DND-41 (cell line): ENCODE measurements at regions not wholly inside any gene's neighbourhood (a gene's known extent, or its start where the extent isn't known, plus 50 kb on each side); places are given as distances from the start of the nearest gene placed in this dataset.

Experiments used
- ATAC-seq: fragments of 200-7000 bp; cut with Tn5 transposase; 3 replicates; pipeline ENCODE4 v1.9.1; 2021; ENCODE audit warnings: low read depth; ENCODE audit not compliant: insufficient read depth
- DNase-seq: peaks from one replicate; pipeline ENCODE4 v3.0.0-alpha.2; 2020
- H2AFZ ChIP-seq: 2 replicates; pipeline ENCODE4 v1.6.0; 2012; ENCODE audit warnings: low read depth, low read length
- H3K27ac ChIP-seq: 2 replicates; pipeline ENCODE4 v1.5.1; 2012; ENCODE audit warnings: low read length, inconsistent platforms
- H3K27me3 ChIP-seq: fragments of 200-600 bp; sonication (generic); 2 replicates; pipeline ENCODE4 v1.6.0; 2012; ENCODE audit warnings: low read length, mild to moderate bottlenecking, inconsistent platforms; ENCODE audit not compliant: insufficient read depth, poor library complexity
- H3K36me3 ChIP-seq: 2 replicates; pipeline ENCODE4 v1.5.1; 2012; ENCODE audit warnings: low read length, inconsistent platforms; ENCODE audit not compliant: insufficient read depth
- H3K4me1 ChIP-seq: 2 replicates; pipeline ENCODE4 v1.5.1; 2012; ENCODE audit warnings: mild to moderate bottlenecking, low read length; ENCODE audit not compliant: insufficient read depth
- H3K4me2 ChIP-seq: 2 replicates; pipeline ENCODE4 v1.6.0; 2012; ENCODE audit warnings: mild to moderate bottlenecking, moderate library complexity, low read length, inconsistent platforms; ENCODE audit not compliant: insufficient read depth
- H3K4me3 ChIP-seq, 2 experiments: fragments of 200-600 bp in 1 of 2; shearing (Covaris generic) in 1 of 2; 2 replicates each; pipeline ENCODE4 v1.5.1; 2012 to 2016; ENCODE audit warnings: inconsistent platforms in 2 of 2, low read length in 2 of 2, mild to moderate bottlenecking in 2 of 2, low read depth in 1 of 2, moderate library complexity in 1 of 2
- H3K79me2 ChIP-seq: 2 replicates; pipeline ENCODE4 v1.6.0; 2012; ENCODE audit warnings: low read length, inconsistent platforms; ENCODE audit not compliant: insufficient read depth
- H3K9ac ChIP-seq: 2 replicates; pipeline ENCODE4 v1.6.0; 2012; ENCODE audit warnings: low read depth, mild to moderate bottlenecking, inconsistent platforms, low read length, moderate library complexity
- H3K9me3 ChIP-seq: 2 replicates; pipeline ENCODE4 v1.5.1; 2012; ENCODE audit warnings: low read length, moderate library complexity, mild to moderate bottlenecking, inconsistent platforms; ENCODE audit not compliant: insufficient read depth, severe bottlenecking
- H4K20me1 ChIP-seq: 2 replicates; pipeline ENCODE4 v1.6.0; 2012; ENCODE audit warnings: low read length; ENCODE audit not compliant: insufficient read depth
- EZH2 ChIP-seq: IDR thresholded peaks from 3 replicates; pipeline ENCODE4 v1.6.1; 2012; ENCODE audit warnings: borderline replicate concordance, low read depth, mild to moderate bottlenecking, moderate library complexity, low read length, inconsistent platforms; ENCODE audit not compliant: severe bottlenecking
- TF ChIP-seq, protein P1 (sequence below): IDR thresholded peaks from 2 replicates; pipeline ENCODE4 v1.5.1; 2012; ENCODE audit warnings: borderline replicate concordance, low read length, moderate library complexity, mild to moderate bottlenecking; ENCODE audit not compliant: poor library complexity, severe bottlenecking; ENCODE audit errors: extremely low read depth

DNA sequence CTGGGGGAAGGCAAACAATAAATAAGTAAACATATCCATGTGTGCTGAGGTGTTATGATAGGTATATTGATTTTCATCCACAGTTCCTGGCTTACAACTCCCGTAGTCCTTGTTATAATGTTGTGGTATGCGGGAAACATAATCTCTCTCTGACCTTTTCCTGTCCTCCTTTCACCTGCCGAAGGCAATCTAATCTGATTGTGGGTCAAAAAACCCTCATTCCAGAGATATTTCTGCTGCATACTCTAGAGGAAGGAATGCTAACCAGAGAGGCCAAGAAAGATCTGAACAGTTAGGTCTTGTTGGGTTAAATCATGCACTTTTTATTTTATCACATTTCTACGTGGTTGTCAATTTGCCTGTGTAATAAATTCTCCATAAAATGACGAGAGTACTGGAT lies 383.6 kb upstream of the SEMA6D start:
- DNase-seq: no peak
- no peaks in the 10 kb centered on the region for H3K4me1 ChIP-seq
- H3K9ac ChIP-seq: no peak overlapping the region
- TF ChIP-seq, protein P1, sequence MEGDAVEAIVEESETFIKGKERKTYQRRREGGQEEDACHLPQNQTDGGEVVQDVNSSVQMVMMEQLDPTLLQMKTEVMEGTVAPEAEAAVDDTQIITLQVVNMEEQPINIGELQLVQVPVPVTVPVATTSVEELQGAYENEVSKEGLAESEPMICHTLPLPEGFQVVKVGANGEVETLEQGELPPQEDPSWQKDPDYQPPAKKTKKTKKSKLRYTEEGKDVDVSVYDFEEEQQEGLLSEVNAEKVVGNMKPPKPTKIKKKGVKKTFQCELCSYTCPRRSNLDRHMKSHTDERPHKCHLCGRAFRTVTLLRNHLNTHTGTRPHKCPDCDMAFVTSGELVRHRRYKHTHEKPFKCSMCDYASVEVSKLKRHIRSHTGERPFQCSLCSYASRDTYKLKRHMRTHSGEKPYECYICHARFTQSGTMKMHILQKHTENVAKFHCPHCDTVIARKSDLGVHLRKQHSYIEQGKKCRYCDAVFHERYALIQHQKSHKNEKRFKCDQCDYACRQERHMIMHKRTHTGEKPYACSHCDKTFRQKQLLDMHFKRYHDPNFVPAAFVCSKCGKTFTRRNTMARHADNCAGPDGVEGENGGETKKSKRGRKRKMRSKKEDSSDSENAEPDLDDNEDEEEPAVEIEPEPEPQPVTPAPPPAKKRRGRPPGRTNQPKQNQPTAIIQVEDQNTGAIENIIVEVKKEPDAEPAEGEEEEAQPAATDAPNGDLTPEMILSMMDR: no peak
- TF ChIP-seq EZH2: no peak
- H3K27ac ChIP-seq: no peak overlapping the region
- H3K4me3 ChIP-seq: no peak overlapping the region
- no peaks in the 10 kb centered on the region for H3K9me3 ChIP-seq
- H4K20me1 ChIP-seq: no peaks in the 10 kb centered on the region
- no peaks in the 10 kb centered on the region for H3K36me3 ChIP-seq
- ATAC-seq: no peak
- H2AFZ ChIP-seq: no peak overlapping the region
- H3K27me3 ChIP-seq: no peaks in the 10 kb centered on the region
- H3K4me2 ChIP-seq: no peak overlapping the region
- no peaks in the 10 kb centered on the region for H3K79me2 ChIP-seq

GRCh38 chr15:47334805-47335535 lies 382.3 kb upstream of the SEMA6D start:
- no peak for TF ChIP-seq EZH2
- TF ChIP-seq, protein P1: no peak
- no peak for DNase-seq
- no peaks in the 10 kb centered on the region for H3K9me3 ChIP-seq

DNA sequence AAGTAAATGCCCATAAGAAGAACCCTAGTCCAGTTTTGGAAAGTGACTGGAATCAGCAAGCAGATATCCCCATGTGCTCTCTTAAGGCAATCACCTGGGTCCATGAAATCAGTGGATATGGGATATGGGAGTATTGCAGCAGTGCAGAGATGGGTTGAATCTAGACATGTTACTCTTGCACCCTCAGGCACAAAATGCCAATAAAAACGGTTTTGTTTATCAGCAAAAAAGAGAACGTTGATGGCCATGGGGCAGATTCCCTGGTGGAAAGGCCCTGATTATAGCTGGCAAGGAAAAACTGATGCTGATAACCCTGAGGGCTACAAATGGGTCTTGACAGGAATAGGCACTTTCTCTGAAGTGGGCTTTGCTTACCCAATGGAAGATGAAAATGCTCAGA lies 380.2 kb upstream of the SEMA6D start:
- no peak overlapping the region for H3K4me3 ChIP-seq
- H3K9me3 ChIP-seq: no peaks in the 10 kb centered on the region
- no peak overlapping the region for H3K4me2 ChIP-seq
- ATAC-seq: no peak
- H2AFZ ChIP-seq: no peak overlapping the region
- H3K4me1 ChIP-seq: no peaks in the 10 kb centered on the region
- no peaks in the 10 kb centered on the region for H3K36me3 ChIP-seq
- H3K27ac ChIP-seq: no peak overlapping the region
- no peak for DNase-seq
- no peaks in the 10 kb centered on the region for H3K27me3 ChIP-seq
- no peaks in the 10 kb centered on the region for H4K20me1 ChIP-seq
- H3K9ac ChIP-seq: no peak overlapping the region
- H3K79me2 ChIP-seq: no peaks in the 10 kb centered on the region
- TF ChIP-seq, protein P1: no peak
- no peak for TF ChIP-seq EZH2

More at GRCh38 chr15:47334805-47335535, 382.3 kb upstream of the SEMA6D start:
- no peaks in the 10 kb centered on the region for H3K36me3 ChIP-seq
- no peaks in the 10 kb centered on the region for H3K4me1 ChIP-seq
- no peak overlapping the region for H3K27ac ChIP-seq
- H3K9ac ChIP-seq: no peak overlapping the region
- H4K20me1 ChIP-seq: no peaks in the 10 kb centered on the region
- no peaks in the 10 kb centered on the region for H3K79me2 ChIP-seq
- no peak overlapping the region for H2AFZ ChIP-seq
- no peak overlapping the region for H3K4me2 ChIP-seq
- no peak overlapping the region for H3K4me3 ChIP-seq
- no peak for ATAC-seq
- H3K27me3 ChIP-seq: no peaks in the 10 kb centered on the region
